Ovary (tissue), 3 donors: ENCODE measurements at regions not wholly inside any gene's neighbourhood (a gene's known extent, or its start where the extent isn't known, plus 50 kb on each side); places are given as distances from the start of the nearest gene placed in this dataset.

ENCODE experiments used
- CTCF ChIP-seq, 3 donors: fragments of 450-650 bp in 2 of 3; fragments of 200-600 bp in 1 of 3; IDR thresholded peaks; one replicate each; pipeline versions ENCODE4 v1.5.1 to v1.8.0; 2016 to 2022; ENCODE audit warnings: antibody characterized with exemption in 3 of 3, mild to moderate bottlenecking in 1 of 3
- POLR2A ChIP-seq: fragments of 450-650 bp; IDR thresholded peaks from one replicate; pipeline ENCODE4 v1.6.1; 2017; ENCODE audit warnings: antibody characterized with exemption, mild to moderate bottlenecking, moderate library complexity
- donor health status: DM: no; HTN: no; CAD: no.

GRCh38 chr10:62534031-62534430 lies 159.9 kb downstream of the ZNF365 start:
- TF ChIP-seq POLR2A (no peak), CTCF (IDR thresholded peaks at IDR 0.05) (no peak)
